Transverse colon (tissue), 4 donors: ENCODE measurements at regions not wholly inside any gene's neighbourhood (a gene's known extent, or its start where the extent isn't known, plus 50 kb on each side); places are given as distances from the start of the nearest gene placed in this dataset.

Source experiments
- DNase-seq: peaks from one replicate; pipeline ENCODE4 v3.0.0-alpha.2; 2019
- H3K27ac ChIP-seq, 4 donors: fragments of 200-600 bp; sonication (generic); 2 replicates each; pipeline ENCODE4 v1.5.1; 2016 to 2018; ENCODE audit warnings: inconsistent platforms in 4 of 4
- H3K27me3 ChIP-seq: fragments of 200-600 bp; sonication (generic); 2 replicates; pipeline ENCODE4 v1.5.1; 2017; ENCODE audit warnings: inconsistent platforms
- H3K36me3 ChIP-seq, 4 donors: fragments of 200-600 bp; sonication (generic); 2 replicates each; pipeline ENCODE4 v1.5.1; 2017 to 2019; ENCODE audit warnings: inconsistent platforms in 4 of 4
- H3K4me1 ChIP-seq, 4 donors: fragments of 200-600 bp; sonication (generic); 2 replicates each; pipeline ENCODE4 v1.5.1; 2017 to 2020; ENCODE audit warnings: inconsistent platforms in 4 of 4
- H3K4me3 ChIP-seq, 4 donors: fragments of 200-600 bp; sonication (generic); 1 replicate in 1 of 4; 2 replicates in 3 of 4; pipeline versions ENCODE4 v1.5.1 to v1.6.1; 2017 to 2019; ENCODE audit warnings: inconsistent platforms in 4 of 4
- H3K9me3 ChIP-seq, 2 donors: fragments of 200-600 bp; sonication (generic); 2 replicates each; pipeline ENCODE4 v1.5.1; 2017 to 2019; ENCODE audit warnings: inconsistent platforms in 2 of 2
- CTCF ChIP-seq, 5 experiments: fragments of 200-600 bp in 3 of 5; fragments of 450-650 bp in 2 of 5; sonication (generic) in 3 of 5; IDR thresholded peaks; 1 replicate in 2 of 5; 2 replicates in 3 of 5; pipeline ENCODE4 v1.5.1; 2016 to 2017; ENCODE audit warnings: antibody characterized with exemption in 5 of 5, inconsistent platforms in 3 of 5, mild to moderate bottlenecking in 2 of 5, moderate library complexity in 1 of 5
- EP300 ChIP-seq: sonication (generic); formaldehyde crosslinking; IDR thresholded peaks from one replicate; pipeline ENCODE4 v1.6.1; 2017; ENCODE audit warnings: antibody characterized with exemption, low read depth
- POLR2A ChIP-seq: fragments of 450-650 bp; IDR thresholded peaks from one replicate; pipeline ENCODE4 v1.6.1; 2016; ENCODE audit warnings: antibody characterized with exemption, mild to moderate bottlenecking, moderate library complexity
- POLR2AphosphoS5 ChIP-seq, 3 donors: sonication (generic); formaldehyde crosslinking; IDR thresholded peaks; one replicate each; pipeline ENCODE4 v1.6.1; 2016; ENCODE audit warnings: antibody characterized with exemption in 3 of 3
- WGBS, 2 donors: methylation state at CpG; one replicate each; pipeline ENCODE4 v1.1.5; 2018; ENCODE audit warnings: low coverage in 1 of 2; 5-methylcytosine and 5-hydroxymethylcytosine counted together
- in situ Hi-C, 4 donors: fragments of 200-750 bp; cut with MboI; loops; one replicate each; pipeline versions ENCODE4 v1.15.0 to v1.15.1; 2017; ENCODE audit warnings: low sequenced_read_pairs in 3 of 4, low pct_ligation_motif_present in 1 of 4, low pct_unique_long_range_greater_than_20kb in 1 of 4
- intact Hi-C: fragments of 100-400 bp; cut with DNase I; formaldehyde crosslinking; loops from one replicate; pipeline ENCODE4 v1.15.1; 2023; ENCODE audit warnings: low total_unique reads

- no peak for TF ChIP-seq EP300
- no peak for TF ChIP-seq POLR2AphosphoS5 (IDR thresholded peaks at IDR 0.05)
- TF ChIP-seq CTCF (IDR thresholded peaks at IDR 0.05): no peak
- no peak for TF ChIP-seq POLR2A
- intact Hi-C loops (no loop called here), in situ Hi-C loops (no loop called here)
- no peak for DNase-seq
- Histone ChIP-seq H3K9me3 (no peaks in the 10 kb centered on the region), H3K36me3 (no peaks in the 10 kb centered on the region), H3K27me3 (no peaks in the 10 kb centered on the region), H3K4me3 (no peak overlapping the region), H3K4me1 (no peaks in the 10 kb centered on the region), H3K27ac (no peak overlapping the region)
- WGBS, 2 donors: 61% methylated on average over 1 of the region's 1 CpG; no CpG with 5 or more reads in 1 of the 2 donors
These were observed 104.3 kb upstream of the CEP126 start for GRCh38 chr11:101810546-101810945.

- Histone ChIP-seq H3K27me3 (no peaks in the 10 kb centered on the region), H3K36me3 (no peaks in the 10 kb centered on the region), H3K4me3 (no peak overlapping the region), H3K27ac (no peak overlapping the region), H3K4me1 (no peaks in the 10 kb centered on the region), H3K9me3 (no peaks in the 10 kb centered on the region)
- no peak for DNase-seq
- TF ChIP-seq CTCF (IDR thresholded peaks at IDR 0.05) (no peak), POLR2A (no peak), POLR2AphosphoS5 (IDR thresholded peaks at IDR 0.05) (no peak), EP300 (no peak)
- intact Hi-C loops: no loop called here
- 30 to 61% methylated on average over 2 of the region's 2 CpGs for WGBS, 2 donors
- in situ Hi-C loops: no loop called here
These were observed 107.3 kb upstream of the CEP126 start for GRCh38 chr11:101807531-101807930.

GRCh38 chr11:101803651-101804050, 111.2 kb upstream of the CEP126 start:
- no peaks in the 10 kb centered on the region for H3K27me3 ChIP-seq
- 46 to 55% methylated on average over 2 of the region's 2 CpGs for WGBS, 2 donors

GRCh38 chr11:101797335-101797734, 117.5 kb upstream of the CEP126 start:
- intact Hi-C loops: no loop called here
- 71 to 83% methylated on average over 1 of the region's 1 CpG for WGBS, 2 donors
- Histone ChIP-seq H3K36me3 (no peaks in the 10 kb centered on the region), H3K27me3 (no peaks in the 10 kb centered on the region), H3K9me3 (no peaks in the 10 kb centered on the region), H3K4me1 (no peaks in the 10 kb centered on the region), H3K27ac (no peak overlapping the region), H3K4me3 (no peak overlapping the region)
- no peak for TF ChIP-seq POLR2A
- no peak for TF ChIP-seq CTCF (IDR thresholded peaks at IDR 0.05)
- TF ChIP-seq POLR2AphosphoS5 (IDR thresholded peaks at IDR 0.05): no peak
- TF ChIP-seq EP300: no peak
- in situ Hi-C loops: no loop called here
- DNase-seq: no peak

More at GRCh38 chr11:101803651-101804050, 111.2 kb upstream of the CEP126 start:
- no peaks in the 10 kb centered on the region for H3K36me3 ChIP-seq
- DNase-seq: no peak
- H3K4me3 ChIP-seq: no peak overlapping the region
- in situ Hi-C loops (no loop called here), intact Hi-C loops (no loop called here)
- no peak overlapping the region for H3K27ac ChIP-seq
- no peaks in the 10 kb centered on the region for H3K4me1 ChIP-seq
- no peaks in the 10 kb centered on the region for H3K9me3 ChIP-seq
- no peak for TF ChIP-seq POLR2AphosphoS5 (IDR thresholded peaks at IDR 0.05)
- no peak for TF ChIP-seq EP300
- no peak for TF ChIP-seq POLR2A
- no peak for TF ChIP-seq CTCF (IDR thresholded peaks at IDR 0.05)
